ENCODE measurements at regions not wholly inside any gene's neighbourhood (a gene's known extent, or its start where the extent isn't known, plus 50 kb on each side); places are given as distances from the start of the nearest gene placed in this dataset.

- no peak for DNase-seq
- Histone ChIP-seq H3K4me3 (no peak overlapping the region), H3K9ac (ENCODE audit: low read depth in 2 of 2, low read length in 2 of 2) (no peak overlapping the region), H3K27me3 (no peaks in the 10 kb centered on the region), H3K36me3 (no peaks in the 10 kb centered on the region), H3K4me1 (no peaks in the 10 kb centered on the region), H3K27ac (no peak overlapping the region), H3K9me3 (no peaks in the 10 kb centered on the region)
- intact Hi-C loops (cut with DNase I): no loop called here
- no peak for TF ChIP-seq CTCF (IDR thresholded peaks at IDR 0.05)
Measured at GRCh38 chr4:146124023-146124680, 51.4 kb upstream of the LSM6 start.

GRCh38 chr4:146123231-146123630 is 52.3 kb upstream of the LSM6 start:
- intact Hi-C loops (cut with DNase I): no loop called here
- Histone ChIP-seq H3K4me3 (no peak overlapping the region), H3K27ac (no peak overlapping the region), H3K4me1 (no peaks in the 10 kb centered on the region), H3K36me3 (no peaks in the 10 kb centered on the region), H3K9ac (ENCODE audit: low read depth in 2 of 2, low read length in 2 of 2) (no peak overlapping the region), H3K27me3 (no peaks in the 10 kb centered on the region), H3K9me3 (no peaks in the 10 kb centered on the region)
- no peak for TF ChIP-seq CTCF (IDR thresholded peaks at IDR 0.05)
- DNase-seq: no peak

- H3K9me3 ChIP-seq: no peaks in the 10 kb centered on the region
- H3K4me1 ChIP-seq: no peaks in the 10 kb centered on the region
- TF ChIP-seq CTCF (IDR thresholded peaks at IDR 0.05): no peak
- no peak overlapping the region for H3K4me3 ChIP-seq
- no peak for DNase-seq
- no peak overlapping the region for H3K9ac ChIP-seq (ENCODE audit: low read depth in 2 of 2, low read length in 2 of 2)
- no peak overlapping the region for H3K27ac ChIP-seq
- intact Hi-C loops (cut with DNase I): no loop called here
- no peaks in the 10 kb centered on the region for H3K27me3 ChIP-seq
- H3K36me3 ChIP-seq: no peaks in the 10 kb centered on the region
Measured at GRCh38 chr4:146122398-146122797, 53.1 kb upstream of the LSM6 start.

GRCh38 chr4:146121757-146122156 is 53.8 kb upstream of the LSM6 start:
- no peak for TF ChIP-seq CTCF (IDR thresholded peaks at IDR 0.05)
- H3K27me3 ChIP-seq: no peaks in the 10 kb centered on the region
- no peaks in the 10 kb centered on the region for H3K36me3 ChIP-seq
- H3K27ac ChIP-seq: no peak overlapping the region
- intact Hi-C loops (cut with DNase I): no loop called here
- no peak for DNase-seq
- H3K4me1 ChIP-seq: no peaks in the 10 kb centered on the region
- H3K9ac ChIP-seq (ENCODE audit: low read depth in 2 of 2, low read length in 2 of 2): no peak overlapping the region
- no peak overlapping the region for H3K4me3 ChIP-seq
- H3K9me3 ChIP-seq: no peaks in the 10 kb centered on the region

GRCh38 chr4:146119845-146120404 is 55.6 kb upstream of the LSM6 start:
- intact Hi-C loops (cut with DNase I): no loop called here
- H3K27me3 ChIP-seq: no peaks in the 10 kb centered on the region
- H3K4me1 ChIP-seq: no peaks in the 10 kb centered on the region
- no peak for TF ChIP-seq CTCF (IDR thresholded peaks at IDR 0.05)
- no peaks in the 10 kb centered on the region for H3K36me3 ChIP-seq
- no peak overlapping the region for H3K27ac ChIP-seq
- no peak overlapping the region for H3K4me3 ChIP-seq
- H3K9ac ChIP-seq (ENCODE audit: low read depth in 2 of 2, low read length in 2 of 2): no peak overlapping the region
- DNase-seq: no peak
- H3K9me3 ChIP-seq: no peaks in the 10 kb centered on the region
